Smooth muscle cell (in vitro differentiated cells): ENCODE measurements at regions not wholly inside any gene's neighbourhood (a gene's known extent, or its start where the extent isn't known, plus 50 kb on each side); places are given as distances from the start of the nearest gene placed in this dataset.

Experiments used
- DNase-seq: peaks from one replicate; lab custom pipeline; 2025; ENCODE audit not compliant: unreplicated experiment; lab: John Stamatoyannopoulos, UW
- H2AFZ ChIP-seq: fragments of 200-600 bp; sonication (generic); 2 replicates; pipeline ENCODE4 v1.6.0; 2016; ENCODE audit warnings: antibody characterized with exemption, low read depth, mild to moderate bottlenecking
- H3F3A ChIP-seq: fragments of 200-600 bp; sonication (generic); 2 replicates; pipeline ENCODE4 v1.6.0; 2017; ENCODE audit warnings: antibody characterized with exemption, low read depth
- H3K27ac ChIP-seq: fragments of 200-600 bp; sonication (generic); 2 replicates; pipeline ENCODE4 v1.5.1; 2016; ENCODE audit warnings: low read depth, mild to moderate bottlenecking
- H3K27me3 ChIP-seq: fragments of 200-600 bp; sonication (generic); 2 replicates; pipeline ENCODE4 v1.6.1; 2016; ENCODE audit warnings: low read depth, mild to moderate bottlenecking
- H3K36me3 ChIP-seq: fragments of 200-600 bp; sonication (generic); 2 replicates; pipeline ENCODE4 v1.5.1; 2016; ENCODE audit warnings: low read depth
- H3K4me1 ChIP-seq: fragments of 200-600 bp; sonication (generic); 2 replicates; pipeline ENCODE4 v1.5.1; 2016; ENCODE audit warnings: low read depth
- H3K4me2 ChIP-seq: fragments of 200-600 bp; sonication (generic); 2 replicates; pipeline ENCODE4 v1.6.0; 2016; ENCODE audit warnings: mild to moderate bottlenecking
- H3K4me3 ChIP-seq: fragments of 200-600 bp; sonication (generic); 2 replicates; pipeline ENCODE4 v1.5.1; 2016; ENCODE audit warnings: mild to moderate bottlenecking
- H3K79me2 ChIP-seq: fragments of 200-600 bp; sonication (generic); 2 replicates; pipeline ENCODE4 v1.6.0; 2016; ENCODE audit warnings: low read depth, mild to moderate bottlenecking
- H3K9ac ChIP-seq: fragments of 200-600 bp; sonication (generic); 2 replicates; pipeline ENCODE4 v1.6.0; 2016; ENCODE audit warnings: low read depth
- H3K9me3 ChIP-seq: fragments of 200-600 bp; sonication (generic); replicated peaks from 2 replicates; pipeline ENCODE4 v1.5.1; 2016; ENCODE audit warnings: low read depth
- H4K20me1 ChIP-seq: fragments of 200-600 bp; sonication (generic); 2 replicates; pipeline ENCODE4 v1.6.0; 2016; ENCODE audit warnings: low read depth
- CTCF ChIP-seq: fragments of 200-600 bp; sonication (generic); IDR thresholded peaks from 2 replicates; pipeline ENCODE4 v1.5.1; 2017; ENCODE audit warnings: borderline replicate concordance, mild to moderate bottlenecking, antibody characterized with exemption; ENCODE audit not compliant: insufficient read depth, poor library complexity, severe bottlenecking
- WGBS: methylation state at CpG from one replicate; pipeline ENCODE4 v1.1.7; 2016; ENCODE audit warnings: low lambda C conversion rate; 5-methylcytosine and 5-hydroxymethylcytosine counted together

- no peak overlapping the region for H3K27ac ChIP-seq
- no peak for DNase-seq
- H3K4me2 ChIP-seq: no peak overlapping the region
- H3K36me3 ChIP-seq: no peaks in the 10 kb centered on the region
- H3K4me3 ChIP-seq: no peak overlapping the region
- H3K79me2 ChIP-seq: no peaks in the 10 kb centered on the region
- TF ChIP-seq CTCF: no peak
- no peaks in the 10 kb centered on the region for H4K20me1 ChIP-seq
- WGBS: 100% methylated on average over 1 of the region's 1 CpG
- no peaks in the 10 kb centered on the region for H3K27me3 ChIP-seq
- no peak overlapping the region for H3K9ac ChIP-seq
- H2AFZ ChIP-seq: no peak overlapping the region
- no peaks in the 10 kb centered on the region for H3F3A ChIP-seq
- no peaks in the 10 kb centered on the region for H3K9me3 ChIP-seq
- no peaks in the 10 kb centered on the region for H3K4me1 ChIP-seq
These were observed 316.2 kb downstream of the BRINP1 start for GRCh38 chr9:119053070-119053469.

GRCh38 chr9:119060629-119061385 is 308.4 kb downstream of the BRINP1 start:
- Histone ChIP-seq H3K27ac (no peak overlapping the region), H3K4me3 (no peak overlapping the region), H3K79me2 (no peaks in the 10 kb centered on the region), H2AFZ (no peak overlapping the region), H3K4me2 (no peak overlapping the region), H4K20me1 (no peaks in the 10 kb centered on the region), H3F3A (no peaks in the 10 kb centered on the region), H3K9ac (no peak overlapping the region), H3K9me3 (no peaks in the 10 kb centered on the region), H3K36me3 (no peaks in the 10 kb centered on the region), H3K4me1 (no peaks in the 10 kb centered on the region), H3K27me3 (no peaks in the 10 kb centered on the region)
- WGBS: 84% methylated on average over 2 of the region's 2 CpGs
- TF ChIP-seq CTCF: no peak
- no peak for DNase-seq

- Histone ChIP-seq H4K20me1 (no peaks in the 10 kb centered on the region), H3K9me3 (no peaks in the 10 kb centered on the region), H3K27ac (no peak overlapping the region), H3K4me1 (no peaks in the 10 kb centered on the region), H3K27me3 (no peaks in the 10 kb centered on the region), H3K79me2 (no peaks in the 10 kb centered on the region), H3K36me3 (no peaks in the 10 kb centered on the region), H3K9ac (no peak overlapping the region), H3K4me3 (no peak overlapping the region), H2AFZ (no peak overlapping the region), H3K4me2 (no peak overlapping the region), H3F3A (no peaks in the 10 kb centered on the region)
- no peak for TF ChIP-seq CTCF
- no peak for DNase-seq
These were observed 297.6 kb downstream of the BRINP1 start for GRCh38 chr9:119071636-119072035.

- no peaks in the 10 kb centered on the region for H3K4me1 ChIP-seq
- no peaks in the 10 kb centered on the region for H3K36me3 ChIP-seq
- no peak for TF ChIP-seq CTCF
- H4K20me1 ChIP-seq: no peaks in the 10 kb centered on the region
- no peak overlapping the region for H3K4me2 ChIP-seq
- no peaks in the 10 kb centered on the region for H3F3A ChIP-seq
- 46% methylated on average over 4 of the region's 4 CpGs for WGBS
- H3K27ac ChIP-seq: no peak overlapping the region
- H3K27me3 ChIP-seq: no peaks in the 10 kb centered on the region
- no peak overlapping the region for H3K9ac ChIP-seq
- no peaks in the 10 kb centered on the region for H3K9me3 ChIP-seq
- no peak overlapping the region for H2AFZ ChIP-seq
- DNase-seq: no peak
- H3K4me3 ChIP-seq: no peak overlapping the region
- no peaks in the 10 kb centered on the region for H3K79me2 ChIP-seq
These were observed 295.2 kb downstream of the BRINP1 start for GRCh38 chr9:119074017-119074416.
